ENCODE measurements at regions not wholly inside any gene's neighbourhood (a gene's known extent, or its start where the extent isn't known, plus 50 kb on each side); places are given as distances from the start of the nearest gene placed in this dataset.
"Not testable (repeated sequence)": the region's sequence is repeated elsewhere in the genome, so short reads cannot be mapped to it uniquely, and the experiment has no call there.

GRCh38 chr2:94790169-94790568 lies 81.1 kb upstream of the TEKT4 start:
- not testable (repeated sequence) for TF ChIP-seq CTCF (conservative IDR thresholded peaks at IDR 0.05; ENCODE audit: low read length); EZH2phosphoT487 (IDR thresholded peaks at IDR 0.05; ENCODE audit: borderline replicate concordance, low read depth, low read length)
